Activated T-cell treated with anti-CD3 and anti-CD28 coated beads for 48 hours (primary cell): ENCODE measurements at regions not wholly inside any gene's neighbourhood (a gene's known extent, or its start where the extent isn't known, plus 50 kb on each side); places are given as distances from the start of the nearest gene placed in this dataset.
"Not testable (repeated sequence)": the region's sequence is repeated elsewhere in the genome, so short reads cannot be mapped to it uniquely, and the experiment has no call there.

Experiments used
- DNase-seq: peaks from one replicate; pipeline ENCODE4 v3.0.0-alpha.2; 2020; ENCODE audit warnings: low read depth

DNA sequence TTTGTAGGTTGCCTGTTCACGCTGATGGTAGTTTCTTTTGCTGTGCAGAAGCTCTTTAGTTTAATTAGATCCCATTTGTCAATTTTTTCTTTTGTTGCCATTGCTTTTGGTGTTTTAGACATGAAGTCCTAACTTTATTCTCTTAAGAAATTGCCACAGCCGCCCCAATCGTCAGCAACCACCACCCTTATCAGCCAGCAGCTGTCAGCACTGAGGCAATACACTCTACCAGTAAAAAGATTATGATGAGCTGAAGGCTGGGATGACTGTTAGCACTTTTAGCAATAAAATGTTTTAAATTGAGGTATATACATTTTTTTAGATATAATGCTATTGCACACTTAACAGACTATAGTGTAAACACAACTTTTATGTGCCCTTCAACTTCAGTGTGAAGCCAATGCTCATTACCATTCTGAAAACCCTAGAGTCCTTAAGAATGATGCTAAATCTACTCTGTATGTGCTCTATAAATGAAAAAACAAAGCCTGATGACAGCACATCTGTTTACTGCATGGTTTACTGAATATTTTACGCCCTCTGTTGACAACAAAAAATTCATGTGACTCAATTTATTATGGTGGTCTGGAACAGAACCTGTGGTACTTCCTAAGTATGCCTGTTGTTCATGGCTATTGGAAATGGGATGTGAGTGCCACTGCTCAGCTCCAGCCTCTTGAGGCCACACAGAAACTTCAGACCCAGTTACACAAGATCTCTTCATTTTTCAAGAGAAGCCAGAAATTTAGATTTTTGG lies 197.4 kb downstream of the DUSP6 start:
- DNase-seq, result no peak

DNA sequence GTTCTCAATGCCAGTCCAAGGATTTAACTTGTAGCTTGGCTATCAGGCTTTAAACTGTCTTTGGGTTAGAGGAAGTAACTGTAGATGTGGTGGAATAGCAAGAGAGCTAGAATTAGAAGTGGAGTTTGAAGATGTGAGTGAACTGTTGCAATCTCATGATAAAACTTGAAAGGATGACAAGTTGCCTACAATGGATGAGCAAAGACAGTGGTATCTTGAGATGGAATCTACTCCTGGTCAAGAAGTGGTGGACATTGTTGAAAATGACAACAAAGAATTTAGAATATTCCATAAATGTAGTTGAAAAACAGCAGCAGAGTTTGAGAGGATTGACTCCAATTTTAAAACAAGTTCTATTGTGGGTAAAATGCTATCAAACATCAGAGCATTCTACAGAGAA lies 199.0 kb downstream of the DUSP6 start:
- DNase-seq, result no peak

DNA sequence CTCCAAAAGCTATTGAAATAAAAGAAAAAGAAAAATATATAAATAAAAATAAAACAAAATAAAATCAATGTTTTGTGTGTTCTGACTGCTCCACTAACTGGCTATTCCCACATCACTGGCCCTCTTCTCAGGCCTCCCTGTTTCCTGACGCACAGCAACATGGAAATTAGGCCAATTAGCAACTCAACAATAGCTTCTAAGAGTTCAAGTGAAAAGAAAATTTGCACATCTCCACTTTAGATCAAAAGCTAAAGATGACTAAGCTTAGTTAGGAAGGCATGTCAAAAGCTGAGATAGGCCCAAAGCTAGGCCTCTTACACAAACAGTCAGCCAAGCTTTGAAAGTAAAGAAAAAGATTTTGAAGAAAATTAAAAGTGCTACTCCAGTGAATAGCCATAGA lies 200.8 kb downstream of the DUSP6 start:
- no peak for DNase-seq

DNA sequence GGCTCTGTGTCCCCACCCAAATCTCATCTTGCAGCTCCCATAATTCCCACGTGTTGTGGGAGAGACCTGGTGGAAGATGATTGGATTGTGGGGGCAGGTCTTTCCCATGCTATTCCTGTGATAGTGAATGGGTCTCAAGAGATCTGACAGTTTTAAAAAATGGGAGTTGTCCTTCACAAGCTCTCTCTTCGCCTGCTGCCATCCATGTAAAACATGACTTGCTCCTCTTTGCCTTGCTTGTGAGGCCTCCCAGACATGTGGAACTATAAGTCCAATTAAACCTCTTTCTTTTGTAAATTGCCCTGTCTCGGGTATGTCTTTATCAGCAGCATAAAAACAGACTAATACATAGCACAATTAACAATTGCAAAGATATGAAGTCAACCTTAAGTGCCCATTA lies 201.5 kb downstream of the DUSP6 start:
- not testable (repeated sequence) for DNase-seq

DNA sequence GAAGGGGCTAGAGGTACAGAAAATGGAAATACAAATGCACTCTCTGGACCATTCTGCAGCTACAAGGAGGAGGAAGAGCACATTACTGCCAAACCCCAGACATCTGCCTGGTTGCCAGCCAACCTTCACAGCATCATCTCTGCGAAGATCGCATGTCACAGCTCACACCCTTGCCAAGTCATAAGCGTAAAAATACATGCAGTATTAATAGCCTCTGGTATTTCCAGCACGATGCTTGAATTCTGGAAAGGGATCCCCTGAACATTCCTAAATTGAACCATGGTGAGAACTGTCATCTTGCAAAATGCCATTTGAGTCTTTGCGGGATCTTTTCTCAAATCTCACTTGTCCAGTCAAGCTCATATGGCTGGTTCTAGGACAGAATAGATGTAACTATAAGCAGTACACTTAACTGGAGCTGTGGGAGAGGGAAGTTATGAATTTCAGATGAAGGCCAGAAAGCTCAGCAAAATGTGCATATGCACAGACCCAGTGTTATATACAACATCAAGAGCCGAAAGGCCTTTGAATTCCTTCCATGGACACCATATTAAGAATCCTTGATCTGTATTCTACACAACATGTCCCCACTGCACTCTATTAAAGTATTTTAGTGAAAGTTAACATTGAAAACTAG lies 211.6 kb downstream of the DUSP6 start:
- no peak for DNase-seq

DNA sequence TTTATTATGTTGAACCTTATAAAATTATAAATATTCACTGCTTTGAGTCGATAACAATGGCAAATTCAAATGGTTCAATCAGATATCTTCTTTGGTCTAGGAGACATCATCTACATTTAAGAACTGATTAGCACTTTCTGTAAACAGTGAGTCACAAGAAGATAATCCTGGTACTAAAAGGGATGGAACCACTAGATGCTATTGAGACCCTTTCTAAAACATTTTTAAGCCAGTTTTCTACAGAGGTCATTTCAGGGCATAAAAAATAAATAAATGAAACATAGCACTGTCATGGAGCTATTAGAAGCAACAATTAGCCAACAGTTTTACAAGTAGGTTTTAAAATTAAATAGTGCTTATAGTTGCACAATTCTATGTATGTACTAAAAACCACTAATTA lies 212.2 kb downstream of the DUSP6 start:
- no peak for DNase-seq

DNA sequence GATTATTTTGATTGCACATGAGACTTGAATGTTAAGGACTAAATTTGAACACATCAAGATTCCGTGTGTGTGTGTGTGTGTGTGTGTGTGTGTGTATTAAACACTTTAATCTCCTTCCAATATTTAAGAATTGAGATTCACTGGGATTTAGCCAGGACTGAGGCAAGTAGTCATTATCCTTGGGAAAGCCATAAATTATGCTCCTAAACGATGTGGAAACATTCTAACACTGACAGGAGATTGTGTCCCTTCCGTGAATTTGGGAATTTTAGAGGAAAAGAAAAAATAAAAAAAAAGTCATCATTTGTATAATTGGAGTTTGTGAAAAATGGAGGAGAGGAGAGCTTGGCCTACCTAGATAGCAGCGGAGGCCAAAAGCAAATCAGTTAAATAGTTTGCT lies 212.9 kb downstream of the DUSP6 start:
- DNase-seq, result no peak

DNA sequence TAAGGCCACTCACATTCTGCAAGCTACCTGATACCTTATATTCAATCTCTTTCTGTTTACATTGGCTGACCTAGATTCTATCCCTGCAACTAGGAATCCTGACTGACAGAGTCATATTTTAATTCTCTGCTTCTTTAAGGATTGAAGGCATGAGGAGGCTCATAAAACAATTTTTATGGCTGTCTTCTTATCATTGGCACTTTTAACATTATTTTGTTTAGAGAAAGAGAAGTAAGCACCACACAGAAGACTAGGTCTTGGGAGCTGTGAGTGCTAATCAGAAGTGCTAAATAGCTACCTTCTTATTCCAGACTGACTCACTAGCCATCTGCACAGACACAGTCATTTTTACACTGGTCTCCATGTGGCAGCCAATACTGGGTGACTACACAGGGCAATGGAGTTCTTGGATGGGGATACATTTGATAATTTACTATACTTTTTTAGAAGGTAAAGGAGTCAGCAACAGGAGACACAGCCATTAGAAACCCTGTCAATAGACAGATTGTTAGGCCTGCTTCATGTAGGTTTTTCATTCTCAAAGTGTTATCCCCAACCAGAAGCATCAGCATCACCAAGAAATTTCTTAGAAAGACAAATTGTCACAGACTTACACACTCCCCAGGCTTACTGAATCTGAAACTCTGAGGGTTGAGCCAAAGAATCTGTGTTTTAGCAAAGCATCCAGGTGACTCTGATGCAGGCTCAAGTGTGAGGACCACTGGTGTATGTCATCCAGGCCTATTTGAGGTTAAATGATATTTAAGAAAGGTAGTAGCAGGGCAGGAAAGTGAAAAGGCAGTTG lies 214.1 kb downstream of the DUSP6 start:
- no peak for DNase-seq

DNA sequence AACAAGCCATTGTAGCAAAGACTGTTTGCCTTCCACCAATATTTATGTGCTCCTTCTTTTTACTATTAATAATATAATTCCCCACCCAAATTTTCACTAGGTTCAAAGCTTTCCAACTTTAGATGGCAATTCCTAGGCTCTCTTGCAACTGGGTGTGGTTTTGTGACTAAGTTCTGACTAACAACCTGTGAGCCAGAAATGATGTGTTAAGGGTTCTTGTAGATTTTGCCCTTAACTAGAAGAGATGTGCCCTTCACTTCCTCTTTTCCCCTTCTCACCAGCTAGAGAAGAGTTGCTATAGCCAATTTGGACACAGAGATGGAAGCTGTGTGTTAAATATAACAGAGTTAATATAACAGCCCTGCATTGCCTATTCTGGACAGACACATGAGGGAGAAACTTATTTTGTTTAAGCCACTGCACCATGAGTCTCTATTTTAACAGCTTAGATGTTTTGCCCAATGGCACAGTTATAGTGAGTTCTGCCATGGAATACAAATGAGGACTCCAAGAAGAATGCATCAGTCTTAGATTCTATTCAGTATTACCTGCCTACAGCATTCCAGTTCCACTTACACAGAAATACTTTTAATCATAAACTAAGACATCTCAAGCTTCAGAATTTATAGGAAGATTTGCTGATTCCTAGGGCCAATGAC lies 216.2 kb downstream of the DUSP6 start:
- no peak for DNase-seq

DNA sequence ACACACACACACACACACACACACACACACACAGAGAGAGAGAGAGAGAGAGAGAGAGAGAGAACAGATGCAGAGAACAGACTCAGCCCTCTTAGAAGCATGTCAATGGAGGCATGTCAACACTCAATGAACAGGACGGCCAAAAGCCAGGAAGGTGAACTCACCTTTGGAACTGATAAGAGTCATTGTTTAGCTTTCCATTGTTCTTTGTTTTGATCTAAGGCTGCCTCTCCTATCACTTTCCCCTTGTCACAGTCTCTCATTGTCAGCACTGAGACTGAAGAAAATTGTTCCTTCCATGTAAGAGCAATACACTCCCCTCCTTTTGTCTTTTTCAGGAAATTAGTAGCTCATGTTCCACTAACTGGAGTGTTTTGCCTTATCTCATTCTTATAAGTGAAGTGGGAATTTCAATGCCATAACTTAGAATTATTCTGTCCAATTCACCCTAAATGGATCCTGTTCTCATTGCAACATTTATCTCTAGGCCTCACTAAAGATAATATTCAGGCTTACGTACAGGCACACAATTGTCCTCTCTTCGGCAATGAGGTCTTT lies 218.0 kb downstream of the DUSP6 start:
- no peak for DNase-seq

DNA sequence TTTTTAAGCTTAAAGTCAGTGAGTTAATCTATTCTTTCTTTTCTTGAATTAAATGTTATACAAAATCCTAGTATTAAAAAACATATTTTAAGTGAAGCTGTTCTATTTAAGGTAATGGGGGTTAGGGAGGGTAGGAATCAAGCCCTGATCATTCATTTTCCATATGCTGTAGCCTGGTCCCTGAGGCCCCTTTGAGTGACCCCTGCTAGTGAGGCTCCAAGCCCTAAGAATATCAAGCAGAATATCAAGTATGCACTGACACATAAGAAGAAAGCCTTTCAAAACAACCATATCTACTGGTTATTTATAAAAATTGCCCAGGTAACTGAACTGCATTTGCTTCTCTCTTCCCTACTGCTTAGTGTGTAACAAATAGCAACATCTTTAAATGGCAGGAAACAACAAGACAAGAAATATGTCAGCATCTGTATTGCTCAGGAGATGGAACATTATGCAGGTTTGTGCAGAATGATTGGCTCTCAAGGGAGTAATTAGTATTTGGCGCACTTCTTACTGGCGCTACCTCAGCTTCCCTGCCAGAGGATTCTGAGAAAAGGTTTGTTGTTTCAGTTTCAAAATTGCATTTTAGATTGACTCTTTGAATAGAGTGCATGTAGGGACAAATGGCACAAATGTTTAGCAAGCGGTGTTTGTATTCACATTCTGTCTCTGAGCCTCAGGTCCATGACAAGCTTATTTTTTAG lies 223.0 kb downstream of the DUSP6 start:
- DNase-seq, result no peak

DNA sequence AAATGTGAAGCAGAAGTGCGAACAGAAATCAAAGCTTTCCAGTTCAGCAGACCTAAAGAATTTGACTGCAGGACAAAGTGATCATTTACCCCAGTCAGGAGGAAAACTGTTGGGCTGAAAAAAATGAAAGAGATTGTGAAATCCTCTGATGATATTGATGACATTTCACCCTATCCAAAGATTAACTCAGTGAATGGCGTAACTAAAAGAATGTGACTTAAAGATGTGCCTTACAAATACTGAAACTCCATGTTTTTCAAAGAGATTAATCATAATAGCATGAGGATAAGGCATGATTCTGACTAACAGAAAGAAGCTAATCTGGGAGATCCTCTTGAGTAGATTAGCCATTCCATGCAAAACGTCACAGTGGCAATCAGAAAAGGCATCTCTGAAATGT lies 225.6 kb downstream of the DUSP6 start:
- DNase-seq, result no peak

DNA sequence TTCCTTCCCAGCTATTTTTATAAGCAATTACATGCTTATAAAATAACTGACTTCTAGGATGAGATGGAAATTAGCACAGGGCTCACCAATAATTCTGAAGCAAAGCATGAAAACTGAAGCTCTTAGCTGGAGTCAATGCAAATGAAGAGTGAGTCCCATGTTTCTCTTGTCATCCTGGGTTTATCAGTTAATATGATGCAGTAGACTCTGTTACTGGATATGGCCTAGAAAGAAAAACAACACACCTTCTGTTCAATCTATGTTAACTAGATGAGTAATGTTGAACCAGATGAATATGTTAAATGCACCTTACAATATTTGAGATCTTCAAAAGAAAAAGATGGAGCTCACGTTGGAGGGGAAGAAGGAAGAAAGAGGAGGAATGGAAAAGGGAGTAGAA lies 229.4 kb downstream of the DUSP6 start:
- no peak for DNase-seq

DNA sequence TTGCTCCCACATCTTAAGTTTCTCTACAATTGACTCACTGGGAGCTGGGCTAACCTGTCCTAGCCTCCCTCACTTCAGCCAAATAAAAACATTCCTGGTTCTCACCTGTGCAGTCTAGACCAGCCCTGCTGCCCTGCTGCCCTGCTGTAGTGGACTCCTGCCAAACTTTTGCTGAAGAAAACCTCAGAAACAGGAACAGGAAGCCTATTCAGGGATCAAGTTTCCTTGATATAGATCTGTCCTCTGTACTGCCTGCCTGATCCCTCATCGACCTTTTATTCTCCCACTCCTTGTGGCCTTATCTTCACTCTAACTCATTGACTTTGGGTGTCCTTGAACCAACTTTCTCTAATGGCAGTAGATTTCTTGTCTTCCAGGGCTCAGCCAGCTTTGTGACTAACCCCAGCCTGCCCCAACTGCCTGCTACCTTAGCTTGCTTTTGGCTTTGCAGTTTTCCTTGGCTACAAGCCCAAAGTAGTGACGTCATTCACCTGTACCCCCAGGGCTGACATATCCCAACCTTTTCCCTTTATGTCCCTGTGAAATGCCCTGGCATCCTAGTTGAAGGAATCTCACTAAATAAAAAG lies 234.8 kb downstream of the DUSP6 start:
- DNase-seq, result no peak

DNA sequence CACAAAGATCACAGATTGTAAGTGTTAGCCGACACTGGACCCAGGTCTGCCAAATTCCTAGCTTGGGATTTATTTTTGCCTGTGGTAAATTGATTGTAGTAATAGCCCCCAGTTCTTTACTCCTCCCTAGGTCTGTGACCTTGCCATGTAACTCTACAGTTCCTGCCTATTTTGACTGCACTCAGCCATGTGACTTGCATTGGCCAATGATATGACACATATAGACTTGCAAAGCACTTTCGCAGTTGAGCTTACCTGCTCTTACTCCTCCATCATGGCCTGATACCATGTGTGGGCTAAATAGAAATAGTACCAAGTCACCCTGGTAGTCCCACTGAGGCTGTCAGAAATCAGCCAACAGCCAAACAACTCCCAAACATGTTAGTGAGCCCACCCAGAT lies 240.3 kb downstream of the DUSP6 start:
- DNase-seq, result no peak

DNA sequence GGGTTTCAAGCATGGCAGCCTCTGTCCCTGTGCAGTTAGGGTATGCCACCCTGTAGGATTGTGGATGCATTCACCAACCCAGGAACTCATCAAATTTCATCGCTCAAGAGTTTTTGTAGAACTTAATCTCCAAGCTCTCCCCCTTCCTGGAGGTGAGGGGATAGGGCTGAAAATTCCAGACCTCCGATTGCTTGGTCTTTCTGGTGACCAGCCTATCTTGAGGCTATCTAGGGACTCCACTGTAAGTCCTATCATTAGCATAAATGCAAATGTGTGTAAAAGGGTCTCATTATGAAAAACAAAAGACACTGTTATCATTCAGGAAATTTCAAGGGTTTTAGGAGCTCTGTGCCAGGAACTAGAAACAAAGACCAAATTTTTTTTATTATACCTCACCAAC lies 244.0 kb downstream of the DUSP6 start:
- DNase-seq, result no peak

DNA sequence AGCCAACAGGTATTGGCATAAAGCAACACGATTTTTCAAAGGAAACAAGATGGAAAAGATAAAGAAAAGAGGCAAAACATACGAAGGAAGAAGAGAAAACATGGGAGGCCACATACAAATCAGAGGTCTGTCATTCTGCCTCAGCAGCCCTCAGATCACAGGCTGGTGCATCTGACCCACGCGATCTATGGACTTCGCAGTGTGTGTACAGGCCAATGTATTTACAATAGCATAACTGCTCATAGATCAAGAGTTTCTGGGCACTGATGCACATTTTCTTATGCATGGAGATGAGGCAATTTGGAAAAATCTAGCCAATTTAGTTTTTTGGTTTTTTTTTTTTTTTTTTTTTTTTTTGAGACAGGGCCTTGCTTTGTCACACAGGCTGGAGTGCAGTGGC lies 245.4 kb downstream of the DUSP6 start:
- no peak for DNase-seq

DNA sequence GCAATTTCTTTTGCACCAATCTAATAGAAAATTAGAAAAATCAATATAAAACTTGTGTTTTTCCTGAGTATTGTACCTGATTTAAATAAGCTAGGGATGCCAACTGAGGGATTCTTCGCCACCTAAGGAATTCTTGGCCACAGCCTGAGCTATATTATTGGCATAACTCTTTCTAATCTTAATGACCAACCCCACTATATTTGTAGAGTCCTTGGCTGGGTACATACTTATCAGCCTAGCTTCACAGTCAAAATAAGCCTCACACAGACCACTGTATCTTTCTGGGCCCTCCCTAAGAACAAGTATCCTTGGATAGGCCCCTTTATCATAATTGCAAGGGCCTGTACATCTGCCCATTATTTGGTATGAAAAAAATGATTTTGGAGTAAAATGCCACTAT lies 247.1 kb downstream of the DUSP6 start:
- DNase-seq, result no peak

DNA sequence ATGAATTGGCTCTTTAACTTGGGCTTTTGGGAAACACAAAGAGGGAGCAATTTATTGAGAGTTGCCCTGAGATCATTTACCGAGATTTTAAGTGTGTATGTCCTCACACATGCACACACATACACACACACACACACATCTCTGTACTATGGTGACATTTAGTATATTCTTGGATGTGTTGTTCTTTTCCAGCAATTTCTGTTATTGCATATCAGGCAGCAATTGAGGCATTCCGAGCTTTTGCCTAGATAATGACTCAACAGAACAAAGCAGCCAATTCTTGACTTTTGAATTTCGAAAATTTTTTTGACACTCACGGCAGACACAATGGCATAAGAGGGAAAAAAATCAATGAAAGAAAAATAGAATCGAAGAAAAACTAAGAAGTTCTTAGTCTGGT lies 248.5 kb downstream of the DUSP6 start:
- no peak for DNase-seq

DNA sequence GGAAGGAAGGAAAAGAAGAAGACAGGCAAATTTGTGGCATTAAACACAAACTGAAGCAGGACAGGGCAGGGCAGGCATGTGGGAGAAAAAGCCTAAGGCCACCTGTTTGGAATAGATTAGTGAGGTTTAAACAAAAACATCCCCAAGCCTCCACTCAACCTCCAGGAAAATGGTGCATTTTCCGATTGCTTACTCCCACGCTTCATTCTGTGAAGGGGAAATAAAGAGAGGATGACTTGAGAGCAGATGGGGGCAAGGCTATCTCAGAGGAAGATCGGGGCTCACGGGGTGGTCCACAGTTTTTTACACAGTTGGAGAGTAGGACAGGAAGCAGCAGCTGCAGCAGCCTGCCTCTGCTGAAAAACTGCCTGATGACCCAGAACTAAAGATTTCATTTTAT lies 250.9 kb downstream of the DUSP6 start:
- no peak for DNase-seq

DNA sequence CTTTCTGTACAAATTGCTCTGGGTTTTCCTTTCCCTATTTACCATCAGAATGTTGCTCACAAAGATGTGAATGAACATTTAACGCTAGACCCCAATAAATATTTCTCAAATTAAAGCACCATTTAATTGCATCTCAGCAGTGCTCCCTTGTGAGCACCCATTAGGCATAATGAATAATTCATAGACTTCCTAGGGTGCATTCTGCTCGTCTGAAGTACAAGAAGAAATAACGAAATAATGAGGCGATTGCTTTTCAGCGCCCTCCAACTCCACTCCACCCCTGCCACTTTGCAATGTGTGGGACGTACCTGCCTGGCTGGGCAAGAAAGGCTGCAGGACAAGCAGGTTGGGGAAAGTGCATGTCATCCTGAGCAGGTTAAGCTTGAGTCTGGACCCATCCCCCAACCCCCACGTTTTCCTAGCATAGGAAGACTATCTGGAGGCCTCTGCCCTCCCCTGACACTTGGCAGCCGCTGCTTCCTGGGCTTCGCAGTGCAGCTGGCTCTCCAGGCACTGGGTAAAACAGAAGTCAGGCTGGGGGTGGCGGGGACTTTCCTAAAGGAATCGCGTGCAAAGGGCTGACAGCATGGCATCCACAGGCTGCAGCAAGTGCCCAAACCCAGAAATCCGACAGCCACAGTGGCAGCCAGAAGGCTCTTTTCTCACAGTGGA lies 253.7 kb downstream of the DUSP6 start:
- DNase-seq, result no peak
